HG03103 (cell line): ENCODE measurements at regions not wholly inside any gene's neighbourhood (a gene's known extent, or its start where the extent isn't known, plus 50 kb on each side); places are given as distances from the start of the nearest gene placed in this dataset.

Experiments used
- ATAC-seq: cut with Tn5 transposase; IDR thresholded peaks from one replicate; pipeline ENCODE4 v1.9.1; 2021; ENCODE audit warnings: low read depth; ENCODE audit not compliant: unreplicated experiment

DNA sequence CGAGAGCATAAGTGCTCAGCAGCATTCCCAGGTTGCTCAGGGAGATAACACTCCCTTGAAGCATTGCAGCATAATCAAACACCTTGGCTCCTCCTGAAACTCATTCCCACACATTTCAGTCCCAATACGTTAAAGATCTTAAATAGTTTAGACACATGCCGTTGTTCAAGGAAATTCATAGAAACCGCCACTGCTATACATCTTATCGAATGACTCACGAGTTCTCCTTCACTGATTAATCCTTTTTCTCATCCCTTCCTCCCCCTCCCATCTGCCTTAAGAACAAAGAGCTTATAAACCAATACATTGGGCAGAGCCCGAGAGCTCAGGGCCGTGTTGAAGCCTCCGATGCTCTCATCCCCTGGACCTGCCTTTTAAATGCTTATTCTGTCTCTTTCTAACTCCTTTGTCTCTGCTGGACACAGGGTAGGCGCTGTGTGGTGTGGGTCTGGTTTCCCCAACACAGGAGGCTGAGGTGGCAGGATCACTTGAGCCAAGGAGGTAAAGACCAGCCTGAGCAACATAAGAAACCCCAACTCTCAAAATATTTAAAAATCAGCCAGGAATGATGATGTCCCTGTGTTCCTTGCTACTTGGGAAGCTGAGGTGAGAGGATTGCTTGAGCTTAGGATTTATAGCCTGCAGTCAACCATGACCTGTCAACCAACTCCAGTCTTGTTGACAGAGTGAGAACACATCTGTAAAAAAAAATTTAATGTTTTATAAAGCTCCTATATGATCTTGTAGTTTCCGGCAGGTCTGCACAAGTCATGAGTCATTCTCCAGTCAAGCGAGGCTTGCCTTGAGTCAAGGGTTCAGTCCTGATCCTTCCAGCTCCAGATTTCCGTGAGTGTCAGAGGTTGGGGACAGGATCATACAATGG is 394.0 kb upstream of the HSFY2 start:
- no peak for ATAC-seq

- ATAC-seq = no peak
These were observed 375.2 kb upstream of the HSFY2 start for GRCh38 chrY:19148783-19149182.

DNA sequence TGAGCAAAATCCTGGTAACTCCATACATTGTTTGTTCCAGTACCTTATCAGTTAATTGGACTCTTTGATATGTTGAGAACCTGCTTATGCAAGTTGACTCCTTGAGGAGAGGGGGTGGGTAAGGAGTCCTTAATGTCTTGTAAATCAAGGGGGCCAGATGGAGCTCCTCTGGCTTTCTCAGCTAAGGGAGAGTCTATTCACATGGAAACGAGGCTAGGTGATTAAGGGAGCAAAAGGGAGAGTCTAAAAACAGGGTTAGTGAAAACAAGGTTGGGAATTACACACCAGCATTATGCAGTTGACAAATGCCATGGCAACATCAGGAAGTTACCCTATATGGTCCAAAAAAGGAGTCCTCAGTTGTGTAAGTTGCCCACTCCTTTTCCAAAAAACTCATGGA is 372.8 kb upstream of the HSFY2 start:
- ATAC-seq = no peak

DNA sequence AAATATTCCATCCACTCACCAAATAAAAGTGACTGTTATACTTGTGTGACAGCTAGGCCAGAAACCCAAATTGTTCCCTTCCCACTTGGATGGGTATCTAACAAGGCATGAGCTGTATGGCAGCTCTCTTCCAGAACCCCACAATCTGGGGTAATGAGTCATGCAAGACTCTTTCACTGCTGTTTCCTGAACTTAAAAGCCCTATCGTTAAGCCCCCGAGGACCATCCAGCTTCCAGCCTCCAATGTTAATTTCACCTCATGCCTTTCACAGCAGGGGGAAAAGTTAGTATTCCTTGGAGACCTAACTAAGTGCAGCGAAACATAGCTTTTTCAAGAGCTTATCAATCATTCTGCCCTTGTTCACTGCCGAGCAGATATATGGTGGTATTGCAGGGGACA is 368.6 kb upstream of the HSFY2 start:
- no peak for ATAC-seq

- ATAC-seq = no peak
These were observed 366.9 kb upstream of the HSFY2 start for GRCh38 chrY:19140285-19140920.

DNA sequence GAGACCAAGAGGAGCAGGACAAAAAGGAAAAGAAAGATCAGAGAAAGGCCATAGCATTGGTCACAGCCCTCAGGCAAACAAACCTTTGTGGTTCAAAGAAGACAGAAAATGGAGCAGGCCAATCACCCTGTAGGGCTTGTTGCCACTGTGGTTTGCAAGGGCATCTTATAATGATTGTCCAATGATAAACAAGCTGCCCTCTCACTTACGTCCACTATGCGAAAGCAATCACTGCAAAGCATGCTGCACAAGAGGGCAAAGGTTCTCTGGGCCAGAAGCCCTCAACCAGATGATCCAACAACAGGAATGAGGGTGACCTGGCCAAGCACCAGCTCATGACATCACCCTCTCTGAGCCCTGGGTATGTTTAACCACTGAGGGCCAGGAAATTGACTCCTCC is 360.9 kb upstream of the HSFY2 start:
- ATAC-seq = no peak

- no peak for ATAC-seq
These were observed 357.2 kb upstream of the HSFY2 start for GRCh38 chrY:19130569-19131358.

- no peak for ATAC-seq
These were observed 353.4 kb upstream of the HSFY2 start for GRCh38 chrY:19126889-19127288.

- no peak for ATAC-seq
These were observed 351.1 kb upstream of the HSFY2 start for GRCh38 chrY:19124609-19125008.

GRCh38 chrY:19122450-19122849 is 348.9 kb upstream of the HSFY2 start:
- ATAC-seq = no peak

GRCh38 chrY:19098349-19098748 is 324.8 kb upstream of the HSFY2 start:
- ATAC-seq = no peak

DNA sequence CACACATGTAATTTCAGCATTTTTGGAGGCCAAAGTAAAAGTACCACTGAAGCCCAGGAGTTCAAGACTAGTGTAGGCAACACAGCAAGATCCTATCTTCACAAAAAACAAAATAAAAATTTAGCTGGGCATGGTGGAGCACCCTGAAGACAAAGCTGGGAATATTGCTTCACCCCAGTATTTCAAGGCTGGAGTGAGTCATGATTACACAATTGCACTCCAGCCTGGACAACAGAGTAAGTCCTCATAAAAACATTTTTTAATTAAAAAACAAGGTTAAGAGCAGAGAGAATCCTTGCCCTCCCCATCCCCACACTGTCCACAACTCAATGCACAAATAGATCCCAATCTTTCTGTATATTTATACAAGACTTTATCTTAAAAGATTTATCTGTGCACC is 321.9 kb upstream of the HSFY2 start:
- ATAC-seq = no peak

DNA sequence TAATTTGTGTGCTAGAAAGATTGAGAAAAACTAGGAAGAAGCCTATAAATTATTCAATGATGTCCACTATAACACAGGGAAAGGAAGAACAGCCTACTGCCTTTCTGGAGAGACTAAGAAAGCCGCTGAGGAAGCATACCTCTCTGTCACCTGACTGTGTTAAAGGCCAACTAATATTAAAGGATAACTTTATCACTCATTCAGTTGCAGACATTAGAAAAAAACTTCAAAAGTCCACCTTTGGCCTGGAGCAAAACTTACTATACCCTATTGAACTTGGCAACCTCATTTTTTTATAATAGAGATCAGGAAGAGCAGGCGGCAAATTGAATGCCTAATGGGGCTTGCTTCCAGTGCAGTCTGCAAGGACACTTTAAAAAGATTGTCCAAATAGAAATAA is 309.5 kb upstream of the HSFY2 start:
- ATAC-seq = no peak

GRCh38 chrY:19077698-19078113 is 304.2 kb upstream of the HSFY2 start:
- no peak for ATAC-seq

DNA sequence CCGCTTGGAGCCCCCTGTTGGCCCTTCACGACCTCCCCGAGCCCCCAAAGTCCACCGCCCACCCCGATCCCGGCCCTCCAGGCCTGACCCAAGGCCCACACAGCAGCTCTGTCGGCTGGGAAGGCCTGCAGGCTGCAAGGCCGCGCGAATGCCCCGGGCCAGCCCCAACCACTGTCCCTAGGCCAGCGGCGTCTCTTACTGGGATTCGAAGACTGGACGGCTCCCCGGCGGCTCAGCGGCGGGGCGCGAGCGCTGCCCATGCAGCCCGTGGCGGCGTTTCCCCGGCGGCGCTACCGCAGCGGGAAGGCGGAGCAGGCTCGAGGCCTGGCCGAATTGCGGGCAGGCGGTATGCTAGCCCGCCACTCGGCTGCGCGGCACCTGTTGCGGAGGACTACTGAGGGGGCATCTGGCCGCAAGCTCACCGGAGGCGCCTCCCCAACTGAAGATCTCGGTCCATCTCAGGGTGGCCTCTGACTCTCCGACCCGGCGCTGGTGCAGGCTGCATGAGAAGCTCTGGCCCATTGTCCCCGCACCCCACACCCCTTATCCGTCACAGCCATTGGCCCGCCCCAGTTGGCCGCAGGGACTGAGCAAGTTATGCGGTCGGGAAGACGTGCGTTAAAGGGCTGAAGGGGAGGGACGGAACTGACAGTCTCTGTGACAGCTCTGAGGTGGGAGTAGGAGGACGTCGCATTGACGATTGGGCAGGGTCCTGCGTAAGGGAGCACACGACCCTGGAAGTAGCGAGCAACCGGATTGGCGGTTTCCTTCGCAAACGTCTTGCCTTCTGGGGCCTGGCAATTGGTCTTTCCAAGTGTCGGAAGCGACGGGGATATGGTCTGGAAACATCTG is 303.5 kb upstream of the HSFY2 start:
- no peak for ATAC-seq

DNA sequence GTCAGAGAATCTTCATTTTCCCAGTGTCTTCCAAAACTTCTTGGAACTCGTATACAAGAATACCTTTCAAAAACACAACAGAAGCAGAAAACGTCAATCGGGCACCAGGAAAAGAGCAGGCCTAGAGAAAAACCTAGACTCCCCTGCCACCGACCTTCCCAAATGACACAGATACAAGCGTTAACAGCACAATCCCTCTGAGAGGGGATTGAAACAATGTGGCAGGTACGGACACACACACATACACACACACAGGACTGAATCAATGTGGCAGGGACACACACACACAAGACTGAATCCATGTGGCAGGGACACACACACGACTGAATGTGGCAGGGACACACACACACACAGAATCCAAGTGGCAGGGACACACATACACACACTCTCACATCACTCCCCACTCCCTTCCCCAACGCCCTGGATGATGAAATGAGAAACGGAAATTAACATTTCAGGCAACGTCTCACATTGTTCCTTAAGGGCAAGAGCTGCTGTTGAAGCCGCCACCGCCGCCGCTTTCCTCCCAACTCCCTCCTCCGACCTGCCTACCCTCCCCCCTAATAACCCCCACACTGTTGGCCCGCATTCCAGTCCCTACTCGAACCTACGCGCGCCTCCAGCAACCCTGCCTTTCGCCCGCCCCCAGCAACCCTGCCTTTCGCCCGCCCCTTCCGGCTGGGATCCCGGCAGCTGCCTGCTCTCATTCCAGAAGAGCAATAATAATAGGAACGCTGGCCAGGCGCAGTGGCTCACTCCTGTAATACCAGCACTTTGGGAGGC is 302.1 kb upstream of the HSFY2 start:
- ATAC-seq = no peak

DNA sequence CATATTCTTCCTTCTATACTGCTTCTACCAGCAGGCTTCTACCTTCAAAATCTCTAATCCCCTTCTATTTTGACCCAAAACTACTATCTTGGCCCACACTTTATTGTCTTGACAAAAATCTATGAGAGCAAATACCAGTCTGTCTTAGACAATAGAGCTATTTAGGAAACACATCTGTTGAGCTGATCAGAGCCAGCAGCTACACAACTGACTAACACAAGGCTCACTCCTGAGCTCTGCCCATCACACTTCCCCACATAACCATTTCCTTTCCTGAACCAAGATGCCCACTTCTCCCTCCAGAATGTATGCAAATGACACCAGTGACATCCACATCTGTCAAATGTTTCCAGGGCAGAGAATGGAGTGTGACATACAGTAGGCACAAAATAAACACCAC is 293.9 kb upstream of the HSFY2 start:
- no peak for ATAC-seq

- no peak for ATAC-seq
These were observed 293.1 kb upstream of the HSFY2 start for GRCh38 chrY:19066447-19067190.

DNA sequence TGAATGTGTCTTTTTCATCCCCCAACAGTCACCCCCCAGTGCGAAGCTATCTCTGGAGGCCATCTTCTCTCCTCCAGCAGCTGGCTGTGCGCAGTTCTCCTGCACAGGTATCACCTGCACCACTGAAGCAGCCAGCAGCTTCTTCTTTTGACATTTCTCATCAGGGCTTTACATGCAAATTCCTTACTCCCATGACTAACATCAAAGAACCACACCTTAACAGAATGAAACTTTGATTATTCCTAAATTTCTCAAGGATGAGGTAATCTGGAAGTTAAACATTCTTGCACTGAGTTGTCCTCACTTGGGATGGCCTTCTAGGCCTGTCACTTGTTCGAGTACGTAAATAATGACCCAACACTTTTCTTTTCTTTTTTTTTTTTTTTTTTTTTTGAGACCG is 291.6 kb upstream of the HSFY2 start:
- no peak for ATAC-seq
